HCT116 (cell line): ENCODE measurements at regions not wholly inside any gene's neighbourhood (a gene's known extent, or its start where the extent isn't known, plus 50 kb on each side); places are given as distances from the start of the nearest gene placed in this dataset.
"Not testable (repeated sequence)": the region's sequence is repeated elsewhere in the genome, so short reads cannot be mapped to it uniquely, and the experiment has no call there.

Source experiments
- ATAC-seq: fragments of 200-7000 bp; cut with Tn5 transposase; 2 replicates; pipeline ENCODE4 v1.9.1; 2020; ENCODE audit warnings: mild to moderate bottlenecking, moderate library complexity
- BruUV-seq: library from RNA; stranded (reverse); fragments of 400-500 nt; replicated peaks from 2 replicates; lab custom pipeline; 2021; lab: Mats Ljungman, UMichigan
- CTCF ChIA-PET: fragments of 300-600 bp; sonication (Branson Sonifier 250); formaldehyde crosslinking; loops from one replicate; lab custom pipeline; 2021; ENCODE audit warnings: antibody characterized with exemption; lab: Charles Lee
- POLR2A ChIA-PET: fragments of 300-600, 350-600 bp; sonication (Branson Sonifier 250); formaldehyde crosslinking; loops from one replicate; lab custom pipeline; 2021; ENCODE audit warnings: antibody characterized with exemption; lab: Charles Lee
- RAD21 ChIA-PET, 2 experiments: fragments of 300-600 bp; sonication (Branson Sonifier 250); formaldehyde crosslinking; loops; one replicate each; lab custom pipeline; 2023; ENCODE audit warnings: low total read pairs in 2 of 2; ENCODE audit not compliant: uncharacterized antibody in 2 of 2, unreplicated experiment in 2 of 2, low non-redundant PET in 1 of 2; lab: Charles Lee
- DNase-seq: peaks from one replicate; pipeline ENCODE4 v3.0.0-alpha.2; 2010; ENCODE audit warnings: low read depth, low spot score
- H2AFZ ChIP-seq: fragments of 200-600 bp; shearing (Covaris generic), sonication (generic); 2 replicates; pipeline ENCODE4 v1.6.1; 2017; ENCODE audit warnings: low read depth, mixed run types, mixed read lengths, antibody characterized with exemption, low read length; ENCODE audit not compliant: poor library complexity, severe bottlenecking
- H3K27ac ChIP-seq: 2 replicates; pipeline ENCODE4 v1.5.1; 2012; ENCODE audit warnings: low read depth, low read length
- H3K27me3 ChIP-seq: fragments of 200-600 bp; sonication (generic); 2 replicates; pipeline ENCODE4 v1.6.1; 2016; ENCODE audit warnings: mixed run types, low read length, mixed read lengths; ENCODE audit not compliant: insufficient read depth
- H3K36me3 ChIP-seq, 2 experiments: fragments of 200-500 bp in 1 of 2; fragments of 200-600 bp in 1 of 2; sonication (Bioruptor generic) in 1 of 2; sonication (generic) in 1 of 2; 2 replicates each; pipeline versions ENCODE4 v1.5.1 to v1.6.1; 2014 to 2016; ENCODE audit warnings: low read length in 2 of 2, inconsistent platforms in 1 of 2, mixed read lengths in 1 of 2, mixed run types in 1 of 2; ENCODE audit not compliant: insufficient read depth in 2 of 2, control insufficient read depth in 1 of 2
- H3K4me1 ChIP-seq, 2 experiments: fragments of 200-600 bp in 1 of 2; sonication (generic) in 1 of 2; 2 replicates each; pipeline versions ENCODE4 v1.5.1 to v1.6.1; 2012 to 2017; ENCODE audit warnings: low read length in 2 of 2, inconsistent platforms in 1 of 2, mild to moderate bottlenecking in 1 of 2, mixed read lengths in 1 of 2, mixed run types in 1 of 2, moderate library complexity in 1 of 2; ENCODE audit not compliant: insufficient read depth in 2 of 2, control insufficient read depth in 1 of 2
- H3K4me2 ChIP-seq: fragments of 200-600 bp; sonication (generic); 2 replicates; pipeline ENCODE4 v1.6.1; 2017; ENCODE audit warnings: mixed run types, low read length, mixed read lengths
- H3K4me3 ChIP-seq, 2 experiments: fragments of 200-600 bp in 1 of 2; sonication (generic) in 1 of 2; replicated peaks in 1 of 2; 2 replicates each; pipeline ENCODE4 v1.5.1; 2011 to 2016; ENCODE audit warnings: low read length in 2 of 2, control low read depth in 1 of 2, low read depth in 1 of 2, mild to moderate bottlenecking in 1 of 2, mixed read lengths in 1 of 2, mixed run types in 1 of 2
- H3K79me2 ChIP-seq: fragments of 200-600 bp; sonication (generic); 2 replicates; pipeline ENCODE4 v1.6.1; 2017; ENCODE audit warnings: mild to moderate bottlenecking, mixed run types, low read length, moderate library complexity, mixed read lengths; ENCODE audit not compliant: insufficient read depth
- H3K9ac ChIP-seq: fragments of 200-600 bp; sonication (generic); 2 replicates; pipeline ENCODE4 v1.6.1; 2016; ENCODE audit warnings: low read length, mixed read lengths
- H3K9me2 ChIP-seq: fragments of 200-600 bp; sonication (generic), shearing (Covaris generic); 2 replicates; pipeline ENCODE4 v1.6.1; 2017; ENCODE audit warnings: mixed run types, mild to moderate bottlenecking, moderate library complexity; ENCODE audit not compliant: insufficient read depth
- H3K9me3 ChIP-seq, 2 experiments: fragments of 200-500 bp in 1 of 2; fragments of 200-600 bp in 1 of 2; sonication (Bioruptor generic) in 1 of 2; sonication (generic) in 1 of 2; 2 replicates each; pipeline ENCODE4 v1.6.1; 2014 to 2017; ENCODE audit warnings: low read length in 2 of 2, mixed read lengths in 2 of 2, inconsistent platforms in 1 of 2, low read depth in 1 of 2, mild to moderate bottlenecking in 1 of 2, mixed run types in 1 of 2, moderate library complexity in 1 of 2; ENCODE audit not compliant: control insufficient read depth in 1 of 2, insufficient read depth in 1 of 2
- H4K20me1 ChIP-seq: fragments of 200-600 bp; sonication (generic), shearing (Covaris generic); 2 replicates; pipeline ENCODE4 v1.6.1; 2017; ENCODE audit warnings: mixed run types, mild to moderate bottlenecking, moderate library complexity; ENCODE audit not compliant: insufficient read depth
- CBX3 ChIP-seq: IDR thresholded peaks from 2 replicates; pipeline ENCODE4 v1.6.1; 2012; ENCODE audit warnings: low read depth
- EGR1 ChIP-seq: IDR thresholded peaks from 2 replicates; pipeline ENCODE4 v1.6.1; 2012; ENCODE audit warnings: low read depth
- ELF1 ChIP-seq: IDR thresholded peaks from 2 replicates; pipeline ENCODE4 v1.6.1; 2012; ENCODE audit warnings: low read depth, borderline replicate concordance
- EZH2 ChIP-seq: fragments of 200-600 bp; sonication (generic); IDR thresholded peaks from 2 replicates; pipeline ENCODE4 v1.6.1; 2017; ENCODE audit warnings: antibody characterized with exemption, mixed run types
- FOSL1 ChIP-seq: IDR thresholded peaks from 2 replicates; pipeline ENCODE4 v1.6.1; 2012; ENCODE audit warnings: low read depth
- POLR2AphosphoS5 ChIP-seq: IDR thresholded peaks from 2 replicates; pipeline ENCODE4 v1.6.1; 2011; ENCODE audit warnings: mild to moderate bottlenecking, low read depth, low read length, moderate library complexity
- SIN3A ChIP-seq: IDR thresholded peaks from 2 replicates; pipeline ENCODE4 v1.6.1; 2012; ENCODE audit warnings: low read depth
- SP1 ChIP-seq: IDR thresholded peaks from 2 replicates; pipeline ENCODE4 v1.6.1; 2012; ENCODE audit warnings: low read depth
- SRF ChIP-seq: IDR thresholded peaks from 2 replicates; pipeline ENCODE4 v1.6.1; 2012; ENCODE audit warnings: low read depth
- TCF7L2 ChIP-seq: IDR thresholded peaks from 2 replicates; pipeline ENCODE4 v1.7.0; 2011; ENCODE audit warnings: borderline replicate concordance, inconsistent platforms; ENCODE audit not compliant: insufficient read depth, insufficient read length; ENCODE audit errors: extremely low read depth
- intact Hi-C: fragments of 100-400 bp; cut with micrococcal nuclease; formaldehyde crosslinking; loops from 2 replicates; pipeline ENCODE4 v1.10.0; 2022
- TF ChIP-seq, protein P1 (sequence below), 3 experiments: fragments of 200-600 bp in 1 of 3; sonication (generic) in 1 of 3; IDR thresholded peaks in 2 of 3; conservative IDR thresholded peaks in 1 of 3; 2 replicates each; pipeline ENCODE4 v1.5.1; 2012 to 2017; ENCODE audit warnings: low read depth in 2 of 3, low read length in 2 of 3, antibody characterized with exemption in 1 of 3, borderline replicate concordance in 1 of 3, control low read depth in 1 of 3, mild to moderate bottlenecking in 1 of 3, mixed read lengths in 1 of 3, mixed run types in 1 of 3, moderate library complexity in 1 of 3; ENCODE audit not compliant: insufficient read depth in 1 of 3

DNA sequence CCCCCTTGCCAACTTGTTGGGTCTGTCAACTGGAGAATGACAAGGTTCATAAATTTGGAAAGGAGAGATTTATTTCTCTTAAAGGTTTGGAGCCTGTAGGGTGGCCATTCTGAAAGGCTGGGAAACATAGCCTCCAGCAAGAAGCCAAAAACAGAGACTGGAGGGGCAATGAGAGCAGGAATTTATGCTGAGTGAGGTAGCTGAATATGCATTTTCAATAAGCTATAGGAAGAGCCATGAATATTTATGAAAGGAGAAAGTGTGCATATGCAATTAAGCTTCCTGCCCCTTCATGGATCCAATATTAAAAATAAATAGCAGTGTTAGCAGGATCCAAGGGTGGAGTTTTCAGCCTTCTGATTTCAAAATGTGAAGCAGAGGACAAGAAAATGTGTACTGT is 306.1 kb upstream of the LRRC3B start:
- H3K4me1 ChIP-seq: no peaks in the 10 kb centered on the region
- H3K4me2 ChIP-seq: no peak overlapping the region
- DNase-seq (no peak), ATAC-seq (no peak)
- H3K4me3 ChIP-seq: no peak overlapping the region
- ChIA-PET POLR2A (no interaction called here), RAD21 (no interaction called here)
- no peak overlapping the region for H3K27ac ChIP-seq
- no peaks in the 10 kb centered on the region for H3K9me2 ChIP-seq
- no peaks in the 10 kb centered on the region for H4K20me1 ChIP-seq
- no peak overlapping the region for H3K9ac ChIP-seq
- H2AFZ ChIP-seq: no peak overlapping the region
- no peaks in the 10 kb centered on the region for H3K79me2 ChIP-seq
- no peaks in the 10 kb centered on the region for H3K27me3 ChIP-seq
- intact Hi-C loops: no loop called here
- BruUV-seq: no TSS peak
- TF ChIP-seq SIN3A: no peak
- TF ChIP-seq ELF1: no peak
- TF ChIP-seq, protein P1, sequence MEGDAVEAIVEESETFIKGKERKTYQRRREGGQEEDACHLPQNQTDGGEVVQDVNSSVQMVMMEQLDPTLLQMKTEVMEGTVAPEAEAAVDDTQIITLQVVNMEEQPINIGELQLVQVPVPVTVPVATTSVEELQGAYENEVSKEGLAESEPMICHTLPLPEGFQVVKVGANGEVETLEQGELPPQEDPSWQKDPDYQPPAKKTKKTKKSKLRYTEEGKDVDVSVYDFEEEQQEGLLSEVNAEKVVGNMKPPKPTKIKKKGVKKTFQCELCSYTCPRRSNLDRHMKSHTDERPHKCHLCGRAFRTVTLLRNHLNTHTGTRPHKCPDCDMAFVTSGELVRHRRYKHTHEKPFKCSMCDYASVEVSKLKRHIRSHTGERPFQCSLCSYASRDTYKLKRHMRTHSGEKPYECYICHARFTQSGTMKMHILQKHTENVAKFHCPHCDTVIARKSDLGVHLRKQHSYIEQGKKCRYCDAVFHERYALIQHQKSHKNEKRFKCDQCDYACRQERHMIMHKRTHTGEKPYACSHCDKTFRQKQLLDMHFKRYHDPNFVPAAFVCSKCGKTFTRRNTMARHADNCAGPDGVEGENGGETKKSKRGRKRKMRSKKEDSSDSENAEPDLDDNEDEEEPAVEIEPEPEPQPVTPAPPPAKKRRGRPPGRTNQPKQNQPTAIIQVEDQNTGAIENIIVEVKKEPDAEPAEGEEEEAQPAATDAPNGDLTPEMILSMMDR (IDR thresholded peaks at IDR 0.05 in 2 of 3, conservative IDR thresholded peaks at IDR 0.05 in 1 of 3; ENCODE audit: borderline replicate concordance in 1 of 3, insufficient read depth in 1 of 3, low read depth in 2 of 3, low read length in 2 of 3): no peak
- TF ChIP-seq SP1: no peak
- TF ChIP-seq EZH2: no peak
- no peak for TF ChIP-seq TCF7L2
- no peak for TF ChIP-seq SRF
- TF ChIP-seq EGR1: no peak
- no peak for TF ChIP-seq POLR2AphosphoS5
- TF ChIP-seq CBX3: no peak
- no peak for TF ChIP-seq FOSL1
- TF ChIP-seq, all 23 proteins: peak for 0
- CTCF ChIA-PET: no interaction called here
- no peaks in the 10 kb centered on the region; a peak in 1 of 4 replicates for H3K9me3 ChIP-seq
- H3K36me3 ChIP-seq: no peaks in the 10 kb centered on the region

DNA sequence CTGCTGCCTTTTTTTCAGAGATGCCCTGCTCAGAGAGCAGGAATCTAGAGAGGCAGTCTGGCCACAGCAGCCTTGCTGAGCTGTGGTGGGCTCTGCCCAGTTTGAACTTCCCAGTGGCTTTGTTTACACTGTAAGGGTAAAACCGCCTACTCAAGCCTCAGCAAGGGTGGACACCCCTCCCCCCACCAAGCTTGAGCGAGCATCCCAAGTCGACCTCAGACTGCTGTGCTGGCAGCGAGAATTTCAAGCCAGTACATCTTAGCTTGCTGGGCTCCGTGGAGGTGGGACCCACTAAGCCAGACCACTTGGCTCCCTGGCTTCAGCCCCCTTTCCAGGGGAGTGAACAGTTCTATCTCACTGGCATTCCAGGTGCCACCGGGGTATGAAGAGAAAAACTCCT is 298.8 kb upstream of the LRRC3B start:
- H3K9me3 ChIP-seq, H3K9ac ChIP-seq, ATAC-seq, DNase-seq, H3K79me2 ChIP-seq, H3K4me3 ChIP-seq, H3K4me1 ChIP-seq, intact Hi-C loops, RAD21 ChIA-PET, BruUV-seq, H3K4me2 ChIP-seq, H3K9me2 ChIP-seq, H3K27ac ChIP-seq, H2AFZ ChIP-seq, H3K27me3 ChIP-seq, CTCF ChIA-PET, H4K20me1 ChIP-seq, POLR2A ChIA-PET, H3K36me3 ChIP-seq: not testable (repeated sequence)
